ENCODE measurements at regions not wholly inside any gene's neighbourhood (a gene's known extent, or its start where the extent isn't known, plus 50 kb on each side); places are given as distances from the start of the nearest gene placed in this dataset.

DNA sequence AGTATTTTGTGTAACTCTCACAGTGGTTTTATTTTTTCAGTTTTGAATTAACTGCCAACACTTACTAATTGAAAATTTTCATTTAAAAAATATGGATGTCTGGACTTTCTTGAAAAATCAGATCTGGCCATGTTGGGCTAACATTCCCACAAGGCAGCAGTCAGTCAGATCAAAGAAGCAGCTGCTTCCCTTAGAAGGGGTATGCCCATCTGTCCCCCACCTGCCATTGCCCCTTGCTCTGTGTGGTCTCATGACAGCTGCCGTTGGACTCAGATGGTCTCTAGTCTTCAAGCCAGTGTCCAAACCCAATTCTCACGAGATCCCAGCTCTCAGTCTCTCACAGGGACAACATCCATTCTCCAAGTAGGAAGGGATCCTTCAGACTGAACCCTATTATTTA lies 212.1 kb upstream of the GHITM start:
- H3K4me1 ChIP-seq, result no peaks in the 10 kb centered on the region
- no peak for DNase-seq (ENCODE audit: low spot score in 2 of 2)
- no peaks in the 10 kb centered on the region for H3K9me3 ChIP-seq
- no peaks in the 10 kb centered on the region for H3K36me3 ChIP-seq
- no peak overlapping the region for H3K4me3 ChIP-seq
- H3K27ac ChIP-seq, result no peak overlapping the region
- no peak for TF ChIP-seq CTCF (IDR thresholded peaks at IDR 0.05)
- H3K27me3 ChIP-seq, result no peaks in the 10 kb centered on the region
- intact Hi-C loops (cut with DNase I), result no loop called here

DNA sequence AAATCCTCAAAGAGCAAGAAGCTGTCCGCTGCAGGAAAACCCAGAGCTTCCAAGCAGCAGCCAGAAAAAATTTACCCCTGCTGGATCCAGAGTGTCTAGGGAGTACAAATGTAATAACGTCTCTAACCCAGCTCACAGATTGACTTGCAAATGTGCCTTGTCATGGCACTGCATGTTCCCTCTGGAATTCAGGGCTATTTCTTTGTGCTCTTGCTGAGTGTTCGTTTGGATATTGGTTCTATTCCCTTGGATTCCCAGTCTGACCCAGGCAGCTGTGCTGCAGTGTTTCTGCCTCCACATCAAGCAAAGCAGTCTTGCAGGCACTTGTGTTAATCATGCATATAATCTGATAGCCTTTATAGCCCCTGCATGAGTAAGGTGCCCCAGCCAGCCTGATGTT lies 209.9 kb upstream of the GHITM start:
- Histone ChIP-seq H3K4me1 (no peaks in the 10 kb centered on the region), H3K27ac (no peak overlapping the region), H3K27me3 (no peaks in the 10 kb centered on the region), H3K36me3 (no peaks in the 10 kb centered on the region), H3K4me3 (no peak overlapping the region), H3K9me3 (no peaks in the 10 kb centered on the region)
- DNase-seq (ENCODE audit: low spot score in 2 of 2), result no peak
- no peak for TF ChIP-seq CTCF (IDR thresholded peaks at IDR 0.05)
- intact Hi-C loops (cut with DNase I), result no loop called here

- no peak for DNase-seq (ENCODE audit: low spot score in 2 of 2)
- no peaks in the 10 kb centered on the region for H3K4me1 ChIP-seq
- H3K9me3 ChIP-seq, result no peaks in the 10 kb centered on the region
- intact Hi-C loops (cut with DNase I), result no loop called here
- no peaks in the 10 kb centered on the region for H3K27me3 ChIP-seq
- TF ChIP-seq CTCF (IDR thresholded peaks at IDR 0.05), result no peak
- no peak overlapping the region for H3K27ac ChIP-seq
- H3K4me3 ChIP-seq, result no peak overlapping the region
- no peaks in the 10 kb centered on the region for H3K36me3 ChIP-seq
Measured at GRCh38 chr10:83931669-83932068, 207.6 kb upstream of the GHITM start.

GRCh38 chr10:83932245-83932644 lies 207.1 kb upstream of the GHITM start:
- no peaks in the 10 kb centered on the region for H3K27me3 ChIP-seq
- intact Hi-C loops (cut with DNase I), result no loop called here
- DNase-seq (ENCODE audit: low spot score in 2 of 2), result no peak
- no peak overlapping the region for H3K27ac ChIP-seq
- H3K4me1 ChIP-seq, result no peaks in the 10 kb centered on the region
- no peak overlapping the region for H3K4me3 ChIP-seq
- no peaks in the 10 kb centered on the region for H3K36me3 ChIP-seq
- H3K9me3 ChIP-seq, result no peaks in the 10 kb centered on the region
- no peak for TF ChIP-seq CTCF (IDR thresholded peaks at IDR 0.05)

- intact Hi-C loops (cut with DNase I), result no loop called here
- no peaks in the 10 kb centered on the region for H3K9me3 ChIP-seq
- DNase-seq (ENCODE audit: low spot score in 2 of 2), result no peak
Measured at GRCh38 chr10:83934062-83934461, 205.2 kb upstream of the GHITM start.

More at GRCh38 chr10:83934062-83934461, 205.2 kb upstream of the GHITM start:
- Histone ChIP-seq H3K4me3 (no peak overlapping the region), H3K36me3 (no peaks in the 10 kb centered on the region), H3K27ac (no peak overlapping the region), H3K4me1 (no peaks in the 10 kb centered on the region), H3K27me3 (no peaks in the 10 kb centered on the region)
- TF ChIP-seq CTCF (IDR thresholded peaks at IDR 0.05), result no peak

All from ascending aorta (tissue), 2 donors.